Peyer's patch (tissue), 4 donors: ENCODE measurements at regions not wholly inside any gene's neighbourhood (a gene's known extent, or its start where the extent isn't known, plus 50 kb on each side); places are given as distances from the start of the nearest gene placed in this dataset.

ENCODE experiments used
- DNase-seq, 3 donors: peaks; one replicate each; pipeline ENCODE4 v3.0.0-alpha.2; 2017 to 2019
- H3K27ac ChIP-seq, 4 donors: fragments of 200-600 bp; sonication (generic); one replicate each; pipeline ENCODE4 v1.5.1; 2016 to 2019
- H3K27me3 ChIP-seq, 2 donors: fragments of 200-600 bp; sonication (generic); one replicate each; pipeline ENCODE4 v1.5.1; 2019
- H3K36me3 ChIP-seq, 3 donors: fragments of 200-600 bp; sonication (generic); one replicate each; pipeline ENCODE4 v1.5.1; 2016 to 2019
- H3K4me1 ChIP-seq, 4 donors: fragments of 200-600 bp; sonication (generic); one replicate each; pipeline ENCODE4 v1.5.1; 2016 to 2019
- H3K4me3 ChIP-seq, 4 donors: fragments of 200-600 bp; sonication (generic); 1 replicate in 3 of 4; 2 replicates in 1 of 4; pipeline ENCODE4 v1.5.1; 2016 to 2019; ENCODE audit warnings: mild to moderate bottlenecking in 1 of 4
- H3K9me3 ChIP-seq, 4 donors: fragments of 200-600 bp; sonication (generic); one replicate each; pipeline ENCODE4 v1.5.1; 2016 to 2019; ENCODE audit warnings: mild to moderate bottlenecking in 1 of 4
- POLR2A ChIP-seq, 2 donors: fragments of 450-650 bp; IDR thresholded peaks; one replicate each; pipeline ENCODE4 v1.5.1; 2017; ENCODE audit warnings: antibody characterized with exemption in 2 of 2, mild to moderate bottlenecking in 2 of 2, moderate library complexity in 2 of 2
- TF ChIP-seq, protein P1 (sequence below), 6 experiments: fragments of 450-650 bp in 4 of 6; fragments of 200-600 bp in 2 of 6; sonication (generic) in 1 of 6; IDR thresholded peaks; one replicate each; pipeline ENCODE4 v1.5.1; 2017 to 2019; ENCODE audit warnings: antibody characterized with exemption in 6 of 6, mild to moderate bottlenecking in 3 of 6, moderate library complexity in 1 of 6

- Histone ChIP-seq H3K9me3 (no peaks in the 10 kb centered on the region), H3K27me3 (no peaks in the 10 kb centered on the region), H3K4me3 (no peak overlapping the region), H3K36me3 (no peaks in the 10 kb centered on the region), H3K27ac (no peak overlapping the region), H3K4me1 (no peaks in the 10 kb centered on the region)
- DNase-seq, result no peak
- TF ChIP-seq POLR2A (IDR thresholded peaks at IDR 0.05), result no peak
- TF ChIP-seq, protein P1, sequence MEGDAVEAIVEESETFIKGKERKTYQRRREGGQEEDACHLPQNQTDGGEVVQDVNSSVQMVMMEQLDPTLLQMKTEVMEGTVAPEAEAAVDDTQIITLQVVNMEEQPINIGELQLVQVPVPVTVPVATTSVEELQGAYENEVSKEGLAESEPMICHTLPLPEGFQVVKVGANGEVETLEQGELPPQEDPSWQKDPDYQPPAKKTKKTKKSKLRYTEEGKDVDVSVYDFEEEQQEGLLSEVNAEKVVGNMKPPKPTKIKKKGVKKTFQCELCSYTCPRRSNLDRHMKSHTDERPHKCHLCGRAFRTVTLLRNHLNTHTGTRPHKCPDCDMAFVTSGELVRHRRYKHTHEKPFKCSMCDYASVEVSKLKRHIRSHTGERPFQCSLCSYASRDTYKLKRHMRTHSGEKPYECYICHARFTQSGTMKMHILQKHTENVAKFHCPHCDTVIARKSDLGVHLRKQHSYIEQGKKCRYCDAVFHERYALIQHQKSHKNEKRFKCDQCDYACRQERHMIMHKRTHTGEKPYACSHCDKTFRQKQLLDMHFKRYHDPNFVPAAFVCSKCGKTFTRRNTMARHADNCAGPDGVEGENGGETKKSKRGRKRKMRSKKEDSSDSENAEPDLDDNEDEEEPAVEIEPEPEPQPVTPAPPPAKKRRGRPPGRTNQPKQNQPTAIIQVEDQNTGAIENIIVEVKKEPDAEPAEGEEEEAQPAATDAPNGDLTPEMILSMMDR (IDR thresholded peaks at IDR 0.05), result no peak
These were observed 444.8 kb downstream of the ARHGEF28 start for GRCh38 chr5:74070766-74071165.

GRCh38 chr5:74069741-74070140 lies 443.7 kb downstream of the ARHGEF28 start:
- Histone ChIP-seq H3K27ac (no peak overlapping the region), H3K9me3 (no peaks in the 10 kb centered on the region), H3K4me1 (no peaks in the 10 kb centered on the region), H3K4me3 (no peak overlapping the region), H3K36me3 (no peaks in the 10 kb centered on the region), H3K27me3 (no peaks in the 10 kb centered on the region)
- TF ChIP-seq POLR2A (IDR thresholded peaks at IDR 0.05), result no peak
- TF ChIP-seq, protein P1 (IDR thresholded peaks at IDR 0.05), result no peak
- no peak for DNase-seq

DNA sequence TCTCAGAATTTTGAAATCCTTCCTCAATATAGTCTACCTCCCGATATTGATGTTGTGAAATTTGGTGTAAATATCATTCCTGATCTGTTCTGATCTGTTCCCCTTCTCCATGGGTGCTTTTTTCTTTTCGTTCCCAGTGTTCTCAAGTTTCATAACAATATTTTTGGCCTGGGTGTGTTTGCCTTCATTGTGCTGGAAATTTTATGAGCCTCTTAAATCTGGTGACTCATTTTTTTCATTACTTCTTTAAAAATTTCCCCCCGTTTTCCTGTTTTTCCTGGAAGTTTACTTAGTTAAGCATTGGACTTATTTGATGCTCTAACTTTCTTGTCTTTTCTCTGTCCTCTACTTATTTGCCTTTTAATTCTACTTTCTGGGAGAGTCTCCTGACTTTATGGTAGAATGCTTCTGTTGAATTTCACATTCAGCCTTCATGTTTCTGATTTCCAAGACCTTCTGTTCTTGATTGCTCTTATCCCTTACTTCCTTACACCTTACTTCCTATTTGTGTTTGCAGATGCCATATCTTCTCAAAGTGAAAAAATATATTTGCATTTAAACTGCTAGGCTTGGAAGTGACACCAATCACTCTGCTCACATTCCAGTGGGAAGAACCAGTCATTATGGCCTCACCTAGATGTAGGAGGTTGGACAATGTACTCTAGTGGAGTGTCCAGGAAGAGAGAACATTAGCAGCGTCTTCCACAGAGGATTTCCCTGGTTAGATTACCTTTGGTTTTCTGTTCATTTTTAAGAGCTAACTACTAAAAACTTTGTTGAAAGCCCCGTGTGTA lies 441.9 kb downstream of the ARHGEF28 start:
- DNase-seq, result no peak
- H3K27ac ChIP-seq, result no peak overlapping the region

GRCh38 chr5:74064911-74065310 lies 438.9 kb downstream of the ARHGEF28 start:
- Histone ChIP-seq H3K27me3 (no peaks in the 10 kb centered on the region), H3K4me3 (no peak overlapping the region), H3K36me3 (no peaks in the 10 kb centered on the region), H3K4me1 (no peaks in the 10 kb centered on the region), H3K27ac (no peak overlapping the region), H3K9me3 (no peaks in the 10 kb centered on the region)
- TF ChIP-seq, protein P1 (IDR thresholded peaks at IDR 0.05), result no peak
- no peak for TF ChIP-seq POLR2A (IDR thresholded peaks at IDR 0.05)
- DNase-seq, result no peak

More for the DNA sequence above, 441.9 kb downstream of the ARHGEF28 start:
- no peak for TF ChIP-seq POLR2A (IDR thresholded peaks at IDR 0.05)
- TF ChIP-seq, protein P1 (IDR thresholded peaks at IDR 0.05), result no peak
- Histone ChIP-seq H3K27me3 (no peaks in the 10 kb centered on the region), H3K9me3 (no peaks in the 10 kb centered on the region), H3K36me3 (no peaks in the 10 kb centered on the region), H3K4me1 (no peaks in the 10 kb centered on the region), H3K4me3 (no peak overlapping the region)

GRCh38 chr5:74064225-74064624 lies 438.2 kb downstream of the ARHGEF28 start:
- H3K27me3 ChIP-seq, result no peaks in the 10 kb centered on the region
- H3K4me3 ChIP-seq, result no peak overlapping the region
- no peak for DNase-seq
- no peaks in the 10 kb centered on the region for H3K9me3 ChIP-seq
- H3K4me1 ChIP-seq, result no peaks in the 10 kb centered on the region
- H3K36me3 ChIP-seq, result no peaks in the 10 kb centered on the region
- TF ChIP-seq POLR2A (IDR thresholded peaks at IDR 0.05), result no peak
- TF ChIP-seq, protein P1 (IDR thresholded peaks at IDR 0.05), result no peak
- H3K27ac ChIP-seq, result no peak overlapping the region
